Stimulated activated naive CD8-positive, alpha-beta T cell treated with anti-CD3 and anti-CD28 coated beads, Interleukin-15, Interleukin-2, amounts not matched to agents 100 U/mL and 50 U/mL, for 24 hours (primary cell): ENCODE measurements at regions not wholly inside any gene's neighbourhood (a gene's known extent, or its start where the extent isn't known, plus 50 kb on each side); places are given as distances from the start of the nearest gene placed in this dataset.

Source experiments
- ATAC-seq: fragments of 150-1000 bp; cut with Tn5 transposase; one replicate; pipeline ENCODE4 v1.10.0; 2021
- DNase-seq: peaks from one replicate; pipeline ENCODE4 v3.0.0; 2021

GRCh38 chr3:144073698-144074097 is 102.1 kb downstream of the DIPK2A start:
- no peak for DNase-seq
- ATAC-seq: no peak

- ATAC-seq (no peak), DNase-seq (no peak)
Measured at GRCh38 chr3:144079634-144080033, 108.0 kb downstream of the DIPK2A start.

- no peak for DNase-seq
- ATAC-seq: no peak
Measured at GRCh38 chr3:144084929-144085328, 113.3 kb downstream of the DIPK2A start.

GRCh38 chr3:144085964-144086363 is 114.3 kb downstream of the DIPK2A start:
- no peak for ATAC-seq
- no peak for DNase-seq

GRCh38 chr3:144096016-144096415 is 124.4 kb downstream of the DIPK2A start:
- no peak for ATAC-seq
- DNase-seq: no peak

GRCh38 chr3:144097163-144097562 is 125.5 kb downstream of the DIPK2A start:
- no peak for ATAC-seq
- DNase-seq: no peak

- DNase-seq: no peak
- no peak for ATAC-seq
Measured at GRCh38 chr3:144098691-144099090, 127.1 kb downstream of the DIPK2A start.

GRCh38 chr3:144102421-144102820 is 130.8 kb downstream of the DIPK2A start:
- no peak for DNase-seq
- ATAC-seq: no peak

- ATAC-seq: no peak
- DNase-seq: no peak
Measured at GRCh38 chr3:144104186-144104585, 132.6 kb downstream of the DIPK2A start.

- ATAC-seq (no peak), DNase-seq (no peak)
Measured at GRCh38 chr3:144104679-144105078, 133.1 kb downstream of the DIPK2A start.

GRCh38 chr3:144105542-144105941 is 133.9 kb downstream of the DIPK2A start:
- ATAC-seq: no peak
- DNase-seq: no peak

- DNase-seq (no peak), ATAC-seq (no peak)
Measured at GRCh38 chr3:144106970-144107369, 135.3 kb downstream of the DIPK2A start.

GRCh38 chr3:144107923-144108322 is 136.3 kb downstream of the DIPK2A start:
- ATAC-seq: no peak
- DNase-seq: no peak

GRCh38 chr3:144109944-144110343 is 138.3 kb downstream of the DIPK2A start:
- DNase-seq (no peak), ATAC-seq (peak; percentile 72)

GRCh38 chr3:144112036-144112435 is 140.4 kb downstream of the DIPK2A start:
- no peak for ATAC-seq
- DNase-seq: no peak

- ATAC-seq: no peak
- DNase-seq: no peak
Measured at GRCh38 chr3:144112437-144112836, 140.8 kb downstream of the DIPK2A start.

GRCh38 chr3:144114767-144115166 is 143.1 kb downstream of the DIPK2A start:
- ATAC-seq (no peak), DNase-seq (no peak)

- no peak for DNase-seq
- no peak for ATAC-seq
Measured at GRCh38 chr3:144119633-144120032, 148.0 kb downstream of the DIPK2A start.

- ATAC-seq (no peak), DNase-seq (no peak)
Measured at GRCh38 chr3:144121661-144122060, 150.0 kb downstream of the DIPK2A start.

- DNase-seq: no peak
- no peak for ATAC-seq
Measured at GRCh38 chr3:144127014-144127413, 155.4 kb downstream of the DIPK2A start.

- ATAC-seq: no peak
- DNase-seq: no peak
Measured at GRCh38 chr3:144127700-144128099, 156.1 kb downstream of the DIPK2A start.

- no peak for ATAC-seq
- no peak for DNase-seq
Measured at GRCh38 chr3:144128108-144128892, 156.7 kb downstream of the DIPK2A start.

GRCh38 chr3:144129536-144130214 is 158.1 kb downstream of the DIPK2A start:
- ATAC-seq: peak; percentile 75

GRCh38 chr3:144141074-144141473 is 169.5 kb downstream of the DIPK2A start:
- ATAC-seq: no peak
- DNase-seq: no peak

More at GRCh38 chr3:144129536-144130214, 158.1 kb downstream of the DIPK2A start:
- peak; percentile 5 for DNase-seq
